HFFc6 (cell line): ENCODE measurements at regions not wholly inside any gene's neighbourhood (a gene's known extent, or its start where the extent isn't known, plus 50 kb on each side); places are given as distances from the start of the nearest gene placed in this dataset.
"Not testable (repeated sequence)": the region's sequence is repeated elsewhere in the genome, so short reads cannot be mapped to it uniquely, and the experiment has no call there.

Source experiments
- DNase-seq: peaks from one replicate; pipeline ENCODE4 v3.0.0-alpha.2; 2018
- H3K27ac Mint-ChIP-seq: 2 replicates; pipeline ENCODE4 v1.8.0; 2020; ENCODE audit warnings: mild to moderate bottlenecking, mixed read lengths
- H3K27me3 Mint-ChIP-seq: 2 replicates; pipeline ENCODE4 v1.8.0; 2021; ENCODE audit warnings: mild to moderate bottlenecking, moderate library complexity, mixed read lengths; ENCODE audit not compliant: insufficient read depth
- H3K36me3 Mint-ChIP-seq: 2 replicates; pipeline ENCODE4 v1.8.0; 2021; ENCODE audit warnings: low read depth, mixed read lengths
- H3K4me1 Mint-ChIP-seq: 2 replicates; pipeline ENCODE4 v1.8.0; 2020; ENCODE audit warnings: low read depth, mixed read lengths
- H3K4me3 Mint-ChIP-seq: 2 replicates; pipeline ENCODE4 v1.8.0; 2020; ENCODE audit warnings: mild to moderate bottlenecking, moderate library complexity, mixed read lengths
- H3K9me3 Mint-ChIP-seq: 2 replicates; pipeline ENCODE4 v1.8.0; 2020; ENCODE audit warnings: mild to moderate bottlenecking, mixed read lengths
- TF ChIP-seq, protein P1 (sequence below): fragments of 200-600 bp; sonication (generic); IDR thresholded peaks from 2 replicates; pipeline ENCODE4 v1.5.0; 2021; ENCODE audit warnings: antibody characterized with exemption, mild to moderate bottlenecking

DNA sequence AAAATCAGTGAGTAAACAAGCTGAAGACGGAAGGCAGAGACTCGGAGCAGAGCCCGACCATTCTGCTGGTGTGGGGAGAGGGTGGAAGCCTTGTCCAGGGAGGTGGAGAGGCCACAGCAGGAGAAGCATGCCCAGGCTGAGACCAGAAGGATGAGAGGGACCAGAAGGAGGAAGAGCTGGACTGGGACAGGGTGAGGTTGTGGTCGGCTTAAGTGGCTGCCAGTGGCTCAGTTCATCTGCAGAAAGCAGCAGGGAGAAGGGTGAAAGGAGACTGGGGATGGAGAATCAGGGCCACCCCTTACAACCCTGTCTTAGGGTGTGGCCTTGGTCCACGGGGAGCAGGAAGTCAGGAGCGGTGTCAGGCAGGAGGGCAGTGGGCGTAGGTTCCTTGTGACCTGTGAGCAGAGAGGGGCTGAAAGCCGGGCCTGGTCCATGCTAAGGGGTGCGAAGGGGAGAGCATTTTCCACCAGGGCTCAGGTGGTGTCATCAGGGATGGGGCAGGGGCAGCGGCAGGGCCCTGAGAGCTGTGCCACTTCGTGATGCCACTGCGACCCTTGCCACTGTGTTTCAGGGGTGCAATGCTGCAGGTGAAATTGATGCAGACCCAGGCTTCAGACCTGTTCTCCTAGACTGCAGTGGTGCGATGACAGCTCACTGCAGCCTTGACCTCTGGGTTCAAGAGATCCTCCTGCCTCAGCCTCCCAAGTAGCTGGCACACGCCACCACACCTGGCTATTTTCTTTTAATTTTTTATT lies 81.1 kb downstream of the TTLL2 start:
- peaks cover 60% of the 10 kb centered on the region for H3K9me3 Mint-ChIP-seq
- no peak overlapping the region for H3K27ac Mint-ChIP-seq
- H3K4me1 Mint-ChIP-seq: no peaks in the 10 kb centered on the region
- no peak for DNase-seq
- no peak overlapping the region for H3K4me3 Mint-ChIP-seq
- peaks cover 5% of the 10 kb centered on the region; the same call in 1 of the 2 replicates for H3K27me3 Mint-ChIP-seq
- TF ChIP-seq, protein P1, sequence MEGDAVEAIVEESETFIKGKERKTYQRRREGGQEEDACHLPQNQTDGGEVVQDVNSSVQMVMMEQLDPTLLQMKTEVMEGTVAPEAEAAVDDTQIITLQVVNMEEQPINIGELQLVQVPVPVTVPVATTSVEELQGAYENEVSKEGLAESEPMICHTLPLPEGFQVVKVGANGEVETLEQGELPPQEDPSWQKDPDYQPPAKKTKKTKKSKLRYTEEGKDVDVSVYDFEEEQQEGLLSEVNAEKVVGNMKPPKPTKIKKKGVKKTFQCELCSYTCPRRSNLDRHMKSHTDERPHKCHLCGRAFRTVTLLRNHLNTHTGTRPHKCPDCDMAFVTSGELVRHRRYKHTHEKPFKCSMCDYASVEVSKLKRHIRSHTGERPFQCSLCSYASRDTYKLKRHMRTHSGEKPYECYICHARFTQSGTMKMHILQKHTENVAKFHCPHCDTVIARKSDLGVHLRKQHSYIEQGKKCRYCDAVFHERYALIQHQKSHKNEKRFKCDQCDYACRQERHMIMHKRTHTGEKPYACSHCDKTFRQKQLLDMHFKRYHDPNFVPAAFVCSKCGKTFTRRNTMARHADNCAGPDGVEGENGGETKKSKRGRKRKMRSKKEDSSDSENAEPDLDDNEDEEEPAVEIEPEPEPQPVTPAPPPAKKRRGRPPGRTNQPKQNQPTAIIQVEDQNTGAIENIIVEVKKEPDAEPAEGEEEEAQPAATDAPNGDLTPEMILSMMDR: no peak
- H3K36me3 Mint-ChIP-seq: peaks cover 11% of the 10 kb centered on the region

DNA sequence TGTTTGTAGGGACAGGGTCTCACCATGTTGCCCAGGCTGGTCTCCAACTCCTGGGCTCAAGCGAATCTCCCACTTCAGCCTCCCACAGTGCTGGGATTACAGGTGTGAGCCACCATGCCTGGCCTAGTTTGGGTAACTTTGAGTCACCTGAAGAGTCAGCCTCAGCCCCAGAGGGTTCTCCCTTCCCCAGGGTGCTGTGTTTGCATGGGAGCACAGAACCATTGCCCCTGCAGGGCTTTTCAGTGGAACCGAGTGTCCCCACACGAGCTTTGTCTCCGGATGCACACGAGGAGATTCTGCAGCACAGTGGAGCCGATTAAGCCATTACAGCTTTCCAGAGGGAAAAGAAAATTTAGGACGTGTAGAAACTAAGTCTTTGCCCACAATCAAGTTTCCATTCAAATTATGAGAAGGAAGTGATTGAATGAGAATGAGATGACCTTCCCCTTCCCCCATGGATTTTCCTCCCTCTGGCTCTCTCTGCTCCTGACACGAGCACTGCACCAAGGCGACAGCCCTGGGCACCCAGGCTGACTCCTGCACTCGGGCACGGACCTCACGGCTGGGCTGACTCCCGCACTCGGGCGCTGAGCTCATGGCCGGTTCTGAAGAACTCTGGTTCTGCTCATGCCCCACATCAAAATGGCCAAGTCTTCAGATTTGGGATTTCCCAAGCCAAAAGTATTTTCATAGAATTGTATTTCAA lies 81.8 kb downstream of the TTLL2 start:
- H3K27me3 Mint-ChIP-seq, H3K4me3 Mint-ChIP-seq, DNase-seq, H3K4me1 Mint-ChIP-seq, H3K27ac Mint-ChIP-seq: not testable (repeated sequence)
- H3K36me3 Mint-ChIP-seq: peaks cover 11% of the 10 kb centered on the region
- H3K9me3 Mint-ChIP-seq: peaks cover 62% of the 10 kb centered on the region

DNA sequence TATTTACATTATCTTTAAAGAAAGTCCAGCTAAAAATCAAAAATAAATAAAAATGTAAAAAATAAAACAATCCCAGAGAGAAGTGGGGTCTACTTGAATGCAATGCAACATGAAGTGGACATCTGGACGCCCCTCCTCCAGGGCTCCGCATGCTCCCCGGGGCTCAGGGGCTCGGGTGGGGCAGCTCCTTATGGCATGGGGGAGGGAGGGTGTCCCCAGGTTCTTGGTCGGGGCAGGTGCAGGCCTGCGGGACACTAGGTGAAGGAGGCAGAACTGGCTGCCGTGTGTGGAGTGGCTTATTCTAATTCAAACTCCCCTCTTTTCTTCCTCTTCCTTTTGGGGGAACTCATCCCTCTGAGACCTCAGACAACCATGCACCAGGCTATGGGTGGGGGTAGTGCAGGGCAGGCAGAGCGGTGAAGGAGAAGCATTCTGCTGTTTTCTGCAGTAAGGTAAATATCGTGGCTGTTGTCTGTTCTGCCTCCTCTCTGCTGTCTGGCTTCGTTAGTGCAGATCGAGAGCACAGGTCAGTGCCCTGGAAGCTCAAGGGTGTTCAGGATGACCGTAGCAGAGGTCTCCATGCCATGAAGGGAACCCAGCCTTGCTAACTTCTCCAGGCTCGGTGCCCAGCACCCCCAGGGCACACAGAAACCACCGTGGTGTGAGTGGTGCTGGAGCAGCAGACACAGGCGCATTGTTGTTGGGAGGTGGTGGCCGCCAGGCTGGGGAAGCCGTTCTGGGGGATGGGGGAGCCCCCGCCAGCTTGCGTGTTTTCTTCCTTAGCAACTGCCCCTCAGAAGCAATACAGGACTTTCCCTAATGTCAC lies 82.6 kb downstream of the TTLL2 start:
- H3K4me3 Mint-ChIP-seq: no peak overlapping the region
- no peaks in the 10 kb centered on the region for H3K4me1 Mint-ChIP-seq
- TF ChIP-seq, protein P1: no peak
- H3K36me3 Mint-ChIP-seq: peaks cover 11% of the 10 kb centered on the region
- peaks cover 54% of the 10 kb centered on the region for H3K9me3 Mint-ChIP-seq
- no peak for DNase-seq
- no peak overlapping the region for H3K27ac Mint-ChIP-seq
- peaks cover 3% of the 10 kb centered on the region; the same call in 1 of the 2 replicates for H3K27me3 Mint-ChIP-seq

DNA sequence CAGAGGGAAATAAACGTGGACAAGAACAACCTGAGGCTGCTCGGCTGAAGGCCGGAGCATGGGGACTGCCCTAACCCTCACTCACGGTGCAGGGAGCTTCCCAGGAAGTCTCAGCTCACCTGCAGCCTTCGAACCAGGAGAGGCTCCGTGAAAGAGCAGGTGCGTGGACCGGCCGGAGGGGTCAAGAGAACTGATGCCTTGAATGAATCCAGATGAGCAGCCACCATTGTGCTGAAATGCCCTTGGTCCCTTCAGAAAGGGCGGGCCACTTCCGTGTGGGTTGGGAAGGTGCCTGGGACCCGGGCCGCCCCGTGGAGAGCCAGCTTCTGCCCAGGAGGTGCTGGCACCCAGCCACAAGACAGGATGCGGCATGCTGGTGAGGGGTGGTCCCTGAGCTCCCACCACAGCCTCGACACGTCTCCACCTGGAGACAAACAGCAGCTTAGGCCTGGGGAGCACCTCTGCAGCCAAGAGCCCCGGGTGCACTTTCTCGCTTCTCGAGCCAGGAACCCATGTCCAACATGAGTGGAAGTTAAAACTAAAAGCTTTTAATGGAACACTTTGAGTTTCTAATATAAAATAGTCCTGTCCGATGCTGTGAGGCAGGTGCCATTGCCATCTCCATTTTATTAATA lies 83.5 kb downstream of the TTLL2 start:
- Mint-ChIP-seq H3K9me3 (peaks cover 61% of the 10 kb centered on the region), H3K4me1 (no peaks in the 10 kb centered on the region), H3K36me3 (peaks cover 11% of the 10 kb centered on the region), H3K27me3 (peaks cover 3% of the 10 kb centered on the region; the same call in 1 of the 2 replicates), H3K4me3 (no peak overlapping the region), H3K27ac (no peak overlapping the region)
- no peak for DNase-seq
- TF ChIP-seq, protein P1: no peak

DNA sequence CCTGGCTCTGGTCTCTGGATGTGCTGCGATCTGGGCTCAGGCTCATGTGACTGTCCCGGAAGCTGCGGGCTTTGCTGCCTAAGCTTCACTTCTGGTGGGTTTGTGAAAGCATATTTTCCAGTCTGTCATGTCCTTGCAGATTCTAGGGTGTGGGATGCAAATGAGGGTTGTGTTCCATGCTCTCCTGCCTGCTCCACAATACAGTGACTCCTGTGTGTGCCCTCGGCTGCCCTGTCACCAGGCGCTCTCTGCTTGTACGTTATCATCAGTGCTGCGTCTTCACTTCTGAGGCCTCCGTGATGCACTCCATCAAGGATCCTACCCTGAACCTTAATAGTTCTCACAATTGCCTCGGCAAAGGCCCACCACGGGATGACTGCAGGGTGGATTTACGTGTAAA lies 84.2 kb downstream of the TTLL2 start:
- H3K27ac Mint-ChIP-seq: no peak overlapping the region
- H3K4me1 Mint-ChIP-seq: no peaks in the 10 kb centered on the region
- TF ChIP-seq, protein P1: no peak
- peaks cover 11% of the 10 kb centered on the region; the same call in 1 of the 2 replicates for H3K36me3 Mint-ChIP-seq
- H3K27me3 Mint-ChIP-seq: peaks cover 3% of the 10 kb centered on the region; the same call in 1 of the 2 replicates
- DNase-seq: no peak
- no peak overlapping the region for H3K4me3 Mint-ChIP-seq
- H3K9me3 Mint-ChIP-seq: peaks cover 55% of the 10 kb centered on the region
